ENCODE measurements at regions not wholly inside any gene's neighbourhood (a gene's known extent, or its start where the extent isn't known, plus 50 kb on each side); places are given as distances from the start of the nearest gene placed in this dataset.

DNA sequence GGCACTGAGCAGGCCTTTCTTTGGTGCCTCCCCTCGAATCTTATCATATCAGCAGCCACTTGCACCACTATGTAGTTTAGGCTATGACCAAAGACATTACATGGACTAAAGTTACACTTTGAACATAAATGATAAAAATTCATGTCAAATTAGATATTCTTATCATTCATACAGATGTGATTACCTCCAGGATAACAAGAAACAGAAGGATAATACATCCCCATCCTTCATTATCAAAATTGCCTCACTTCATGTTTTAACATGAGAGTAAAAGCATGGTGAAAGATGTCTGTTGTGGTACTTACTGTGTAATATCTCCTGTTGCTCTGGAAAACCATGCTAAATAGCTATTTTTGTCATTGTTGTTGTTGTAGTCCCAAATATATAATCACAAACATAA lies 230.8 kb upstream of the RND3 start:
- no peak for TF ChIP-seq POLR2AphosphoS5 (IDR thresholded peaks at IDR 0.05)
- H3K36me3 ChIP-seq, result no peaks in the 10 kb centered on the region
- intact Hi-C loops (cut with DNase I), result no loop called here
- H3K9me3 ChIP-seq, result no peaks in the 10 kb centered on the region
- H3K4me3 ChIP-seq, result no peak overlapping the region
- 84% methylated on average over 1 of the region's 1 CpG for WGBS
- H3K27me3 ChIP-seq (replicated peaks; ENCODE audit: insufficient read depth), result no peaks in the 10 kb centered on the region
- H3K27ac ChIP-seq, result no peak overlapping the region
- H3K4me1 ChIP-seq (replicated peaks), result no peaks in the 10 kb centered on the region
- no peak for DNase-seq (ENCODE audit: low spot score)

DNA sequence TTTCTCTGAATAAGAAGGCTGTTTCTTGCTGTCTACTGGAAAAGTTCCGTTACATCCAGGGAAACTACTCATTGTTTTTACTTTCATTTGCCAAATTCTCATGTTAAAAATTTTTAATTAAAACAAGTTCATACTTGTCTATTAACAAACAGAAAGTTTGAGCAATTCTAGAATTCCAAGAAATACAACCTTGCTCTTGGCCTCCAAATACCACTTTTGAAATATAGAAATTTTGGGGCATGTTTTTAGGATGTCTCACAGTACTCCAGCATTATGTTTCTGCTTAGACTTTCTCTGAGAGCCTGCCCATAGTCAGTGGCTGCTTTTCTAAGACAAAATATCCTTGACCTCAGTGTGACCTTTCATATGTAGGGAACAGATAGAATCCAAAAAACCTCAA lies 228.7 kb upstream of the RND3 start:
- DNase-seq (ENCODE audit: low spot score), result no peak
- 56% methylated on average over 1 of the region's 1 CpG for WGBS
- intact Hi-C loops (cut with DNase I), result no loop called here
- Histone ChIP-seq H3K4me1 (replicated peaks) (no peaks in the 10 kb centered on the region), H3K36me3 (no peaks in the 10 kb centered on the region), H3K27me3 (replicated peaks; ENCODE audit: insufficient read depth) (no peaks in the 10 kb centered on the region), H3K27ac (no peak overlapping the region), H3K9me3 (no peaks in the 10 kb centered on the region), H3K4me3 (no peak overlapping the region)
- TF ChIP-seq POLR2AphosphoS5 (IDR thresholded peaks at IDR 0.05) (no peak), POLR2A (IDR thresholded peaks at IDR 0.05) (no peak)
- TF ChIP-seq, protein P1, sequence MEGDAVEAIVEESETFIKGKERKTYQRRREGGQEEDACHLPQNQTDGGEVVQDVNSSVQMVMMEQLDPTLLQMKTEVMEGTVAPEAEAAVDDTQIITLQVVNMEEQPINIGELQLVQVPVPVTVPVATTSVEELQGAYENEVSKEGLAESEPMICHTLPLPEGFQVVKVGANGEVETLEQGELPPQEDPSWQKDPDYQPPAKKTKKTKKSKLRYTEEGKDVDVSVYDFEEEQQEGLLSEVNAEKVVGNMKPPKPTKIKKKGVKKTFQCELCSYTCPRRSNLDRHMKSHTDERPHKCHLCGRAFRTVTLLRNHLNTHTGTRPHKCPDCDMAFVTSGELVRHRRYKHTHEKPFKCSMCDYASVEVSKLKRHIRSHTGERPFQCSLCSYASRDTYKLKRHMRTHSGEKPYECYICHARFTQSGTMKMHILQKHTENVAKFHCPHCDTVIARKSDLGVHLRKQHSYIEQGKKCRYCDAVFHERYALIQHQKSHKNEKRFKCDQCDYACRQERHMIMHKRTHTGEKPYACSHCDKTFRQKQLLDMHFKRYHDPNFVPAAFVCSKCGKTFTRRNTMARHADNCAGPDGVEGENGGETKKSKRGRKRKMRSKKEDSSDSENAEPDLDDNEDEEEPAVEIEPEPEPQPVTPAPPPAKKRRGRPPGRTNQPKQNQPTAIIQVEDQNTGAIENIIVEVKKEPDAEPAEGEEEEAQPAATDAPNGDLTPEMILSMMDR (IDR thresholded peaks at IDR 0.05), result no peak

DNA sequence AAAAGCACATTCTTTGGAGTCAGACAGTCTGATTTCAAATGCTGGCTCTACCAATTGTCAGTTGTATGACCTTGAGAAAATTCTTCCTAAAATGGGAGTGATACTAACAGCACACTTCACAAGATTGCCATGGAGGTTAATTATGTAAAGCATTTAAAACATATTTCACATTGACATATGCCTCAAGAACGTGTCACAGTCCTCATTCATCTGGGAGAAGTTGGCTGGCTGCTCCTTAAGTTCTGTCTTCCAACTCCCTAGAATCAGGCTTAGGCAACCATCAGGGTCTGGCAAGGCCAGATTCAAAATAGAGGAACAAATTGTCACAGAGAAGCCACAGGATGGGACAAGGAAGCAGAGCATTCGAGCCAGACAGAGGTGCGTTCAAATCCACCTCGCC lies 228.0 kb upstream of the RND3 start:
- TF ChIP-seq POLR2AphosphoS5 (IDR thresholded peaks at IDR 0.05), result no peak
- TF ChIP-seq POLR2A (IDR thresholded peaks at IDR 0.05), result no peak
- TF ChIP-seq, protein P1 (IDR thresholded peaks at IDR 0.05), result no peak
- no peak for DNase-seq (ENCODE audit: low spot score)
- Histone ChIP-seq H3K4me3 (no peak overlapping the region), H3K9me3 (no peaks in the 10 kb centered on the region), H3K4me1 (replicated peaks) (no peaks in the 10 kb centered on the region), H3K36me3 (no peaks in the 10 kb centered on the region), H3K27ac (no peak overlapping the region), H3K27me3 (replicated peaks; ENCODE audit: insufficient read depth) (no peaks in the 10 kb centered on the region)
- intact Hi-C loops (cut with DNase I), result no loop called here
- WGBS, result 91% methylated on average over 4 of the region's 4 CpGs

- intact Hi-C loops (cut with DNase I), result no loop called here
- no peak for TF ChIP-seq POLR2A (IDR thresholded peaks at IDR 0.05)
- TF ChIP-seq, protein P1 (IDR thresholded peaks at IDR 0.05), result no peak
- no peak for TF ChIP-seq POLR2AphosphoS5 (IDR thresholded peaks at IDR 0.05)
- H3K27me3 ChIP-seq (replicated peaks; ENCODE audit: insufficient read depth), result no peaks in the 10 kb centered on the region
- no peaks in the 10 kb centered on the region for H3K9me3 ChIP-seq
- no peak for DNase-seq (ENCODE audit: low spot score)
- no peaks in the 10 kb centered on the region for H3K4me1 ChIP-seq (replicated peaks)
- H3K27ac ChIP-seq, result no peak overlapping the region
- H3K4me3 ChIP-seq, result no peak overlapping the region
- H3K36me3 ChIP-seq, result no peaks in the 10 kb centered on the region
- 72% methylated on average over 2 of the region's 2 CpGs for WGBS
These were observed 223.4 kb upstream of the RND3 start for GRCh38 chr2:150710916-150711315.

DNA sequence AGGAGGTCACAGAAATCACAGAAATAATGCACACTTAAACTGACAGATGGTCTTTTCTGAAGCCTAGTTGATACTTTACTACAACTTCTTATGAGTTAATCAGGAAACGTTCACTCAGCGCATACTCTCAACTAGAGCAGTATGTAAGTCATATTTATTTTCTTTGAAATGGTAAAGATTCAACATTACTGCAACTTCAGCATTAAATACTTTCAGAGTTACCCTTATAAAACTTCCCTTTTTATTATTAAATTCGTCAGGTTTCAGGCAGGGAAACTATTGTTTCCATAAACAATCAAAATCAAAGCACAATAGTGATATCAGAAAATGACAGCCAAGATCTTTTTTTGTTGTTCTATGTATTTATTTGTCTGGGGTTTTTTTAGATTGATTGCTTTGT lies 222.6 kb upstream of the RND3 start:
- H3K27ac ChIP-seq, result no peak overlapping the region
- no peak overlapping the region for H3K4me3 ChIP-seq
- H3K9me3 ChIP-seq, result no peaks in the 10 kb centered on the region
- H3K36me3 ChIP-seq, result no peaks in the 10 kb centered on the region
- intact Hi-C loops (cut with DNase I), result no loop called here
- DNase-seq (ENCODE audit: low spot score), result no peak
- no peaks in the 10 kb centered on the region for H3K27me3 ChIP-seq (replicated peaks; ENCODE audit: insufficient read depth)
- 80% methylated on average over 3 of the region's 3 CpGs for WGBS
- H3K4me1 ChIP-seq (replicated peaks), result no peaks in the 10 kb centered on the region
- TF ChIP-seq POLR2A (IDR thresholded peaks at IDR 0.05) (no peak), POLR2AphosphoS5 (IDR thresholded peaks at IDR 0.05) (no peak)
- TF ChIP-seq, protein P1 (IDR thresholded peaks at IDR 0.05), result no peak

Data from prostate gland (tissue), 2 donors.